ENCODE measurements at regions not wholly inside any gene's neighbourhood (a gene's known extent, or its start where the extent isn't known, plus 50 kb on each side); places are given as distances from the start of the nearest gene placed in this dataset.

GRCh38 chr7:22962775-22963350 is 51.1 kb downstream of the HYCC1 start:
- DNase-seq (ENCODE audit: low spot score), result no peak

DNA sequence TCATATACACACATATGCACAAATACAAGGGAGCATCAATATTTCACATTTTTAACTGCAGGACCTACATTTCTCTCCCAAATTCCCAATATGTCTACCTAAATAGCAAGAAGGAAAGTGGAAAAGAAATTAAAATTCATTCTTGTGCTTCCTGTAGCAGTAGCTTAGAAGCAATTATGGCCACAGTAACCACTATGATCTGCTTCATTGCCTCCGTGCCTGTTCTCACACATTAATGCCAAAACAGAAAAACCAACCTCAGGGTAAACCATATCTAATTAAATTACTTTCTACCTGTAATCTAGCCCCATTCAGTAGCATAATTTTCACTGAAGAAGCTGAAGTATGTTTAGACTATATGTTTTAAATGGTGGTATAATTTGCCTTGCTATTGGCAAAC is 55.2 kb downstream of the HYCC1 start:
- no peak for DNase-seq (ENCODE audit: low spot score)

DNA sequence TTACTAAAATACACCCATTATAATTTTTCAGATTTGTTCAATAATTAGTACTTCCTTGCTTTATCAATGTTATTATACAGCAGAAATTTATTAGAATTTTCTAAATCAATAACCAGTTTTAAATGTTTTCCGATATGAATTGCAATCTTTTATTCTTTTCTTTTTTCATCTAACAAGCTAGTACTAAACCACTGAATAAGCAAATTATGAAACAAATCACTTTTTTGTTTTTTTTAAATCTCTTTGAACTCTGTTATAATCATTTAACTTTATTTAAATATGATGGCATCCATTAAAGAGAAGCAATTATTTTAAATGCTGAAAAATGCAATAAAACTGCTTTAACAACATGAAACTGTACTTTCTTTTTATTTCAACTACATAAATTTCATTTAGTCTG is 59.7 kb downstream of the HYCC1 start:
- no peak for DNase-seq (ENCODE audit: low spot score)

DNA sequence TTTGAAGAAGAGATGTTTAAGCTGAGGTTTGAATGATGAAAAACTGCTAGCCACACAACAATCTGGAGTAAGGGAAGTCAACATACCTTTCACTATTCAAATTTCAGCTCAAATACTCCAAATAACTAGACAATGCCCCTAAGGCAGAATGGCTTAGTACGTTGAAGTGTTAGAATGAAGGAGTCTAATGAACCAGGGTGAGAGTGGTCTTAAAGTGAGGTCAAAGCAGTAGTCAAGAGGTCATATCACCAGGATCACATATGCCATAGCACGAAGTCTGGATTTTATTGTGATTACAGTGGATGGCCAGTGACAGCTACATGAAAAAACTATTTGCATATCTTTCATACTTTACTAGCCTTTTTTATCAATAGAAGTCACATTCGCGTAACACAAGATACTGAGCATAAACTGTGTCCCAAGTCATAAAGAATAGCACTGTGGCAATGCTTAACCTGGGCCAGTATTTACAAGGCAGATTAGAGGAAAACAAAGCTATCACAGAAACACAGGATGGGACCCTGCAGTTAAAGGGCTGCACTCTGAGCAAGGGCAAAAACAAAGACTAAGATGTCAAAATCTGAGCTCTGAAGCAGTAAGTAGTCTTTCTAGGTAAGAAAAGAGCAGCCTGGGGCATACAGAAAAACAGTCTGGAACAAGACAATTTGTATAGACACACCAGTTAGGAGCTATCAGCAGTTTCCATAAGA is 61.5 kb downstream of the HYCC1 start:
- no peak for DNase-seq (ENCODE audit: low spot score)

- peak; percentile 8 for DNase-seq (ENCODE audit: low spot score)
These were observed 64.0 kb downstream of the HYCC1 start for GRCh38 chr7:22949944-22950343.

GRCh38 chr7:22949221-22949620 is 64.7 kb downstream of the HYCC1 start:
- DNase-seq (ENCODE audit: low spot score), result no peak

GRCh38 chr7:22948770-22949169 is 65.2 kb downstream of the HYCC1 start:
- DNase-seq (ENCODE audit: low spot score), result no peak

DNA sequence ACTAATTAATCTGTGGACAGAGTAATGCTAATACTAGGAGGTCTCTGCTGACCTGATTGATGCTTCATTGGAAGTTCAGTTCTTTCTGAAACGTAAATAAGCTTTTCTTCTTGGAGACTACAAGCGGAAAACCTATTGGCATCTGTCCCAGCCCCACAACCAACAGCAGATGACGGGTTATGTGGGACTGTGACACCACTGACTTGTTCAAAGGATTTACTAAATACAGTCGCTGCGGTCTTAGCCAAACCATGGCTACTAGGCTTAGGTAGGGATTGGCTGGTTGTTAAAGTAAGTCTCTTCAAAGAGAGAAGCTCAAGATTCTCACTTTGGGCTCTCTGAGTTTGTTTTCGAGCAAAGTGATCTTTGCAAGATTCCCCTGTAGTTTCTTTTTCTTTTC is 68.3 kb downstream of the HYCC1 start:
- no peak for DNase-seq (ENCODE audit: low spot score)

- no peak for DNase-seq (ENCODE audit: low spot score)
These were observed 69.4 kb downstream of the HYCC1 start for GRCh38 chr7:22944510-22944909.

GRCh38 chr7:22944022-22944421 is 69.9 kb downstream of the HYCC1 start:
- no peak for DNase-seq (ENCODE audit: low spot score)

- DNase-seq (ENCODE audit: low spot score), result no peak
These were observed 71.7 kb downstream of the HYCC1 start for GRCh38 chr7:22942191-22942590.

DNA sequence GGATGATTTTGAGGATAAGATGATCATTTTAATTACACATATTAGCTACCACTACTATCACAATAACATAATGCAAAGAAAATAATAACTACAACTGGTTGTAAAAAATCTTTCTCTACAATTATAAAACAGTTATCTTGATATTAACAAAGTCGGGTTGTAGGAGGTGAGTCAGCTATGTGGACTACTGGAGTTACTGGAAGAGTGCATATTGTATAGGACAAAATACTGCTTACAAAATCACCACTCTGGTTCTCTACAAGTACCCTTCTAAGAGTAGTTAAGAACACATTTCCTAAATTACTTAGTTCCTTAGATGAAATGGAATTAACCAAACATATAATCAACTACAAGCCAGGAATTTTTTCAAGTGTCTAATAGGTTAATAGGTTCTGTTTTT is 74.1 kb downstream of the HYCC1 start:
- no peak for DNase-seq (ENCODE audit: low spot score)

DNA sequence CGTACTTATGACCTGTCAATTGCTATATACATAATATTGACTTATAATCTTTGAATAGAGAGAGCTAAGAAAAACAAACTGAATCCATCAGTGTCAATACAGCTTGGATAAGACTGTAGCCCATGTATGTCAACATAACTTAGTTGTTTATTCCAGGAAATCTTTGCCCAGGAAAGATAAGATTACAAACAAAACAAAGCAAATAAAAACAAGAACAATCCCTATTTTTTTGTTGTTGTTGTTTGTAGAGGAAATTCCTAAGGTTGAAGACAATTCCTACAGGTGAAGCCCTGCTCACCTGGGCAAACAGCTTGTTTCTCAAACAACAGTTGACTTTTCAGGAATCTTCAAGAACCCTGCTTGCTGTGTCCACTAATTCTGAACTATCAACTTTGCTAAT is 76.0 kb downstream of the HYCC1 start:
- DNase-seq (ENCODE audit: low spot score), result no peak

DNA sequence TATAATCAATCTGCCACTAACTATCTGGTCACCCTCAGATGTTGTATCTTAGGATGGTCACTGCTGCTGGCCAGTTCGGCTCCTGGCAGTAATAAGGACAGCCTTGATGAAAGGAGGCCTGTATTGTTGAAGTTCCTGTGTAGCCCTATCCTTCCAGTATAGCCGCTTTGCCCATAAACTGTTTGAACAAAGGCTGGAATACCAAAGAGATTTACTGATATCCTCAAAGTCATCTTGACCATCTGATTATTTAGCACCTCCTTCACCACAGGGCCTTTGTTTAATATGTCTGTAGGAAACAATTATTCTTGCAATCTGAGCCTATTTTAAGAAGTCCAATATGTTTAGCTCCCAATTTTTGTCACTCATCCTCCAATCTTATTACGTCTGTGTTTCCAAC is 77.7 kb downstream of the HYCC1 start:
- DNase-seq (ENCODE audit: low spot score), result no peak

- DNase-seq (ENCODE audit: low spot score), result no peak
These were observed 78.7 kb downstream of the HYCC1 start for GRCh38 chr7:22935269-22935668.

DNA sequence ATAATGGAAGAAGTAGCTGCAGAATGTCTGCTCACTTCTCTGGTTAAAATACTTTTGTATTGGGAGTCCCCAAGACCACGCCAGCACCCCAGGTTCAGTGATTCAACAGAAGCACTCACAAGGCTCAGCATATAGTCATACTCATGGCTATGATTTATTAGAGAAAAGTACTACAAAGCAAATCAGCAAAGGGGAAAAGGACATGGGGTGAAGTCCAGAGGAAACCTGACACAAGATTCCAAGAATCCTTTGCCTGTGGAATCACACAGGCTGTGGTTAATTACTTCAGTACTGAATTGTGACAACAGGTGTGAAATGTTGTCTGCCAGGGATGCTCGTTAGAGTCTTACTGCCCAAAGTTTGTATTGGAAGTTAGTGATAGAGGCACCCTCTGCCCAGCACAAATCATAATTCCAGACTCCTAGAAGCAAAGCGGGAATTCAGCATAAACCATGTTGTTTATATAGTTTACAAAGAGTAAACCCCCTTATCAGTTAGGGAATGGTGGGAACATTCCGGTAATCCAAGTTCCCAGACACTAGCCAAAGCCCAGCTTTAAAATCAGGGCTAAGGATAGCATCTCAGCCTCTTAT is 79.4 kb downstream of the HYCC1 start:
- no peak for DNase-seq (ENCODE audit: low spot score)

GRCh38 chr7:22934023-22934422 is 79.9 kb downstream of the HYCC1 start:
- DNase-seq (ENCODE audit: low spot score), result no peak

DNA sequence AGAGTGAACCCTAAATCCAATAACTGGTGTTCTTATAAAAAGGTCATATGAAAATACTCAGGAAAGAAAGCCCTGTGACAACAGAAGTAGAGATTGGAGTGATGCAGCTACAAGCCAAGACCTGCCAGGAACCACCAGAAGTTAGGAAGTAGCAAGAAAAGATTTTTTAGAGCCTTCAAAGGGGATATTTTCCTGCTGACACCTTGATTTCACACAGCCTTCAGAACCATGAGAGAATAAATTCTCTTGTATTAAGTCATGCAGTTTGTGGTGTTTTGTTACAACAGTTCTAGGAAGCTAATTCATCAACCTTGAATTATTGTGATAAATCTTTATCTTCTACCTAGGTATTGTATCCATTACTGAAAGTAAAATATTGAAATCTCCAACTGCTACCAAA is 81.0 kb downstream of the HYCC1 start:
- DNase-seq (ENCODE audit: low spot score), result no peak

- no peak for DNase-seq (ENCODE audit: low spot score)
These were observed 82.9 kb downstream of the HYCC1 start for GRCh38 chr7:22931011-22931410.

GRCh38 chr7:22922307-22922706 is 91.6 kb downstream of the HYCC1 start:
- DNase-seq (ENCODE audit: low spot score), result no peak

- DNase-seq (ENCODE audit: low spot score), result no peak
These were observed 92.4 kb downstream of the HYCC1 start for GRCh38 chr7:22921386-22922086.

GRCh38 chr7:22920672-22921071 is 93.3 kb downstream of the HYCC1 start:
- DNase-seq (ENCODE audit: low spot score), result no peak

DNA sequence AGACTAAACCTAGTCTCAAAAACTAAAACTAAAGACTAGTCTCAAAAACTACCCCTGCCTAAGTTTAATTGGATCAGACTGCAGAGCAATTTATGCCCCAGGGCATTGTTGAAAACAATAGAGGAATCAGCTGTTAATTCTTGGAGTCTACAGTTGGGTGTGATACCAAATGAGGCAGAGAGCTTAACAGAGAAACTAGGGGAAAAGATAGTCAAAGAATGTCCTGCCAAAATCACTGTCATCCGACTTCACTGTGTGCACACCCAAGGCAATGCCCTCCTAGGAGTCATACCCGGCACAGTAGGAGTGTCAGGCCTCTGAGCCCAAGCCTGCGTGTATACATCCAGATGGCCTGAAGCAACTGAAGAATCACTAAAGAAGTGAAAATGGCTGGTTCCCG is 90.5 kb upstream of the TOMM7 start:
- no peak for DNase-seq (ENCODE audit: low spot score)
